H1 (cell line): ENCODE measurements at regions not wholly inside any gene's neighbourhood (a gene's known extent, or its start where the extent isn't known, plus 50 kb on each side); places are given as distances from the start of the nearest gene placed in this dataset.

Source experiments
- CEBPB ChIP-seq: IDR thresholded peaks from 2 replicates; pipeline ENCODE4 v1.6.1; 2012; ENCODE audit warnings: low read depth, low read length
- HDAC2 ChIP-seq, 2 experiments: fragments of 300-600 bp in 1 of 2; sonication (generic) in 1 of 2; IDR thresholded peaks; 2 replicates each; pipeline ENCODE4 v1.6.1; 2011 to 2012; ENCODE audit warnings: low read depth in 2 of 2, low read length in 2 of 2, mild to moderate bottlenecking in 2 of 2, moderate library complexity in 2 of 2, borderline replicate concordance in 1 of 2, inconsistent platforms in 1 of 2

DNA sequence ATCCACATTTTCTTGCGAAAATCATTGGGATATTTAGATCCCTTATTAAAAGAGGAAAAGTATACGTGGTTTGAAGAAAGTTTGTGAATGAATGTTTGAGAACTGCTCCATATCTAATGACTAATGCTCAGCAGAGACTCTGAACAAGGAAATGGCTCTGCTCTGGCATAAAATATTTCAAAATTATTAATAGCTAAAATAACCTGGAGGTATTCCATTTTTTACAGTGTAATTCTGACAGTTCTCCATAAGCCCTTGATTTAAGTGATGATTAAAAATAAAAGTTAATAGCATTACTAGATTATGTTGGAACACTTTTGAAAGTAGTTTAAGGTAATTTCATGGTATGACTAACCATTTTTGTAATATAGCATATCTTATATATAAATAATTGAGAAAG, 1276.9 kb upstream of the TENM3 start (continued):
- no peak for TF ChIP-seq CEBPB
- no peak for TF ChIP-seq HDAC2 (IDR thresholded peaks at IDR 0.05; ENCODE audit: borderline replicate concordance in 1 of 2, low read depth in 2 of 2, low read length in 2 of 2)
